ENCODE measurements at regions not wholly inside any gene's neighbourhood (a gene's known extent, or its start where the extent isn't known, plus 50 kb on each side); places are given as distances from the start of the nearest gene placed in this dataset.

GRCh38 chr3:168333410-168333935 is 237.7 kb upstream of the GOLIM4 start:
- no peak overlapping the region for H2BK120ac ChIP-seq (ENCODE audit: low read depth, low read length)
- H3K79me1 ChIP-seq (ENCODE audit: low read length), result no peaks in the 10 kb centered on the region
- H3K4me1 ChIP-seq (ENCODE audit: control insufficient read depth, low read depth, low read length), result peaks cover 8% of the 10 kb centered on the region
- H3K4me2 ChIP-seq (ENCODE audit: low read length), result no peak overlapping the region
- H3K18ac ChIP-seq (ENCODE audit: low read length), result no peak overlapping the region
- no peak overlapping the region for H3K4me3 ChIP-seq (ENCODE audit: low read length)
- no peaks in the 10 kb centered on the region for H3K36me3 ChIP-seq (ENCODE audit: control insufficient read depth, insufficient read depth, low read length)
- no peak overlapping the region for H3K23ac ChIP-seq (ENCODE audit: low read length)
- no peak overlapping the region for H3K56ac ChIP-seq (ENCODE audit: low read length)
- no peak overlapping the region for H2BK5ac ChIP-seq (ENCODE audit: low read length)
- H2AK5ac ChIP-seq (ENCODE audit: low read length), result no peak overlapping the region
- no peak overlapping the region for H3K9ac ChIP-seq (ENCODE audit: low read length)
- H4K5ac ChIP-seq (ENCODE audit: low read length), result no peak overlapping the region
- H2BK15ac ChIP-seq (replicated peaks; ENCODE audit: low read depth), result no peak overlapping the region
- no peak overlapping the region for H3K27ac ChIP-seq (ENCODE audit: low read depth, low read length)
- peak overlapping the region; percentile 30 for H4K8ac ChIP-seq (ENCODE audit: low read depth, low read length)
- no peak overlapping the region for H3K4ac ChIP-seq (ENCODE audit: low read depth, low read length)
- no peak for DNase-seq
- H3K79me2 ChIP-seq (ENCODE audit: control insufficient read depth, insufficient read depth, low read length), result no peaks in the 10 kb centered on the region
- no peaks in the 10 kb centered on the region for H3K27me3 ChIP-seq (ENCODE audit: insufficient read depth, low read length, poor library complexity)

GRCh38 chr3:168331756-168332155 is 236.0 kb upstream of the GOLIM4 start:
- Histone ChIP-seq H4K5ac (ENCODE audit: low read length) (no peak overlapping the region), H3K23ac (ENCODE audit: low read length) (no peak overlapping the region), H2BK15ac (replicated peaks; ENCODE audit: low read depth) (no peak overlapping the region), H2AK5ac (ENCODE audit: low read length) (no peak overlapping the region), H3K56ac (ENCODE audit: low read length) (no peak overlapping the region), H3K4me2 (ENCODE audit: low read length) (no peak overlapping the region), H3K36me3 (ENCODE audit: control insufficient read depth, insufficient read depth, low read length) (no peaks in the 10 kb centered on the region), H3K79me2 (ENCODE audit: control insufficient read depth, insufficient read depth, low read length) (no peaks in the 10 kb centered on the region), H2BK120ac (ENCODE audit: low read depth, low read length) (no peak overlapping the region), H3K4ac (ENCODE audit: low read depth, low read length) (no peak overlapping the region), H4K8ac (ENCODE audit: low read depth, low read length) (no peak overlapping the region), H3K27me3 (ENCODE audit: insufficient read depth, low read length, poor library complexity) (no peaks in the 10 kb centered on the region), H3K4me1 (ENCODE audit: control insufficient read depth, low read depth, low read length) (peaks cover 5% of the 10 kb centered on the region), H3K79me1 (ENCODE audit: low read length) (no peaks in the 10 kb centered on the region), H2BK5ac (ENCODE audit: low read length) (no peak overlapping the region), H3K18ac (ENCODE audit: low read length) (no peak overlapping the region), H3K4me3 (ENCODE audit: low read length) (no peak overlapping the region), H3K27ac (ENCODE audit: low read depth, low read length) (no peak overlapping the region), H3K9ac (ENCODE audit: low read length) (no peak overlapping the region)
- no CpG with 5 or more reads among the region's 3 CpGs for WGBS (ENCODE audit: extremely low coverage, insufficient coverage, low lambda C conversion rate)
- no peak for DNase-seq

GRCh38 chr3:168330983-168331382 is 235.3 kb upstream of the GOLIM4 start:
- Histone ChIP-seq H4K5ac (ENCODE audit: low read length) (no peak overlapping the region), H3K4ac (ENCODE audit: low read depth, low read length) (no peak overlapping the region), H3K79me1 (ENCODE audit: low read length) (no peaks in the 10 kb centered on the region), H3K27ac (ENCODE audit: low read depth, low read length) (no peak overlapping the region), H3K18ac (ENCODE audit: low read length) (no peak overlapping the region), H3K4me1 (ENCODE audit: control insufficient read depth, low read depth, low read length) (peaks cover 2% of the 10 kb centered on the region), H3K36me3 (ENCODE audit: control insufficient read depth, insufficient read depth, low read length) (no peaks in the 10 kb centered on the region), H3K4me3 (ENCODE audit: low read length) (no peak overlapping the region), H2BK5ac (ENCODE audit: low read length) (no peak overlapping the region), H4K8ac (ENCODE audit: low read depth, low read length) (no peak overlapping the region), H3K4me2 (ENCODE audit: low read length) (no peak overlapping the region), H3K9ac (ENCODE audit: low read length) (no peak overlapping the region), H2BK120ac (ENCODE audit: low read depth, low read length) (no peak overlapping the region), H2AK5ac (ENCODE audit: low read length) (no peak overlapping the region), H3K23ac (ENCODE audit: low read length) (no peak overlapping the region), H3K27me3 (ENCODE audit: insufficient read depth, low read length, poor library complexity) (no peaks in the 10 kb centered on the region), H3K79me2 (ENCODE audit: control insufficient read depth, insufficient read depth, low read length) (no peaks in the 10 kb centered on the region), H2BK15ac (replicated peaks; ENCODE audit: low read depth) (no peak overlapping the region), H3K56ac (ENCODE audit: low read length) (no peak overlapping the region)
- DNase-seq, result peak; percentile 58
- WGBS (ENCODE audit: extremely low coverage, insufficient coverage, low lambda C conversion rate), result no CpG with 5 or more reads among the region's 3 CpGs

- Histone ChIP-seq H3K79me1 (ENCODE audit: low read length) (no peaks in the 10 kb centered on the region), H3K4ac (ENCODE audit: low read depth, low read length) (no peak overlapping the region), H3K4me1 (ENCODE audit: control insufficient read depth, low read depth, low read length) (no peaks in the 10 kb centered on the region), H3K56ac (ENCODE audit: low read length) (no peak overlapping the region), H2BK120ac (ENCODE audit: low read depth, low read length) (no peak overlapping the region), H3K4me3 (ENCODE audit: low read length) (no peak overlapping the region), H3K9ac (ENCODE audit: low read length) (no peak overlapping the region), H3K23ac (ENCODE audit: low read length) (no peak overlapping the region), H3K4me2 (ENCODE audit: low read length) (no peak overlapping the region), H4K8ac (ENCODE audit: low read depth, low read length) (no peak overlapping the region), H2BK5ac (ENCODE audit: low read length) (no peak overlapping the region), H3K79me2 (ENCODE audit: control insufficient read depth, insufficient read depth, low read length) (no peaks in the 10 kb centered on the region), H3K27me3 (ENCODE audit: insufficient read depth, low read length, poor library complexity) (no peaks in the 10 kb centered on the region), H3K27ac (ENCODE audit: low read depth, low read length) (no peak overlapping the region), H2BK15ac (replicated peaks; ENCODE audit: low read depth) (no peak overlapping the region), H3K18ac (ENCODE audit: low read length) (no peak overlapping the region), H3K36me3 (ENCODE audit: control insufficient read depth, insufficient read depth, low read length) (no peaks in the 10 kb centered on the region), H4K5ac (ENCODE audit: low read length) (no peak overlapping the region), H2AK5ac (ENCODE audit: low read length) (no peak overlapping the region)
- no CpG with 5 or more reads among the region's 1 CpG for WGBS (ENCODE audit: extremely low coverage, insufficient coverage, low lambda C conversion rate)
- no peak for DNase-seq
Observed at GRCh38 chr3:168327856-168328255, 232.1 kb upstream of the GOLIM4 start.

- Histone ChIP-seq H3K79me1 (ENCODE audit: low read length) (no peaks in the 10 kb centered on the region), H4K5ac (ENCODE audit: low read length) (no peak overlapping the region), H2AK5ac (ENCODE audit: low read length) (no peak overlapping the region), H3K23ac (ENCODE audit: low read length) (no peak overlapping the region), H3K18ac (ENCODE audit: low read length) (no peak overlapping the region), H3K27ac (ENCODE audit: low read depth, low read length) (no peak overlapping the region), H3K79me2 (ENCODE audit: control insufficient read depth, insufficient read depth, low read length) (no peaks in the 10 kb centered on the region), H4K8ac (ENCODE audit: low read depth, low read length) (no peak overlapping the region), H3K56ac (ENCODE audit: low read length) (no peak overlapping the region), H3K4me1 (ENCODE audit: control insufficient read depth, low read depth, low read length) (no peaks in the 10 kb centered on the region), H3K9ac (ENCODE audit: low read length) (no peak overlapping the region), H2BK15ac (replicated peaks; ENCODE audit: low read depth) (peak overlapping the region; percentile 85), H3K4me3 (ENCODE audit: low read length) (no peak overlapping the region), H2BK5ac (ENCODE audit: low read length) (no peak overlapping the region), H3K4ac (ENCODE audit: low read depth, low read length) (no peak overlapping the region), H3K36me3 (ENCODE audit: control insufficient read depth, insufficient read depth, low read length) (no peaks in the 10 kb centered on the region), H3K4me2 (ENCODE audit: low read length) (no peak overlapping the region), H2BK120ac (ENCODE audit: low read depth, low read length) (no peak overlapping the region), H3K27me3 (ENCODE audit: insufficient read depth, low read length, poor library complexity) (no peaks in the 10 kb centered on the region)
- DNase-seq, result no peak
Observed at GRCh38 chr3:168325684-168326083, 230.0 kb upstream of the GOLIM4 start.

- Histone ChIP-seq H2BK120ac (ENCODE audit: low read depth, low read length) (no peak overlapping the region), H3K27me3 (ENCODE audit: insufficient read depth, low read length, poor library complexity) (no peaks in the 10 kb centered on the region), H3K79me2 (ENCODE audit: control insufficient read depth, insufficient read depth, low read length) (no peaks in the 10 kb centered on the region), H3K27ac (ENCODE audit: low read depth, low read length) (no peak overlapping the region), H3K56ac (ENCODE audit: low read length) (no peak overlapping the region), H3K4me1 (ENCODE audit: control insufficient read depth, low read depth, low read length) (no peaks in the 10 kb centered on the region), H2BK5ac (ENCODE audit: low read length) (no peak overlapping the region), H3K23ac (ENCODE audit: low read length) (no peak overlapping the region), H2AK5ac (ENCODE audit: low read length) (no peak overlapping the region), H3K9ac (ENCODE audit: low read length) (no peak overlapping the region), H3K4me3 (ENCODE audit: low read length) (no peak overlapping the region), H3K4ac (ENCODE audit: low read depth, low read length) (no peak overlapping the region), H4K8ac (ENCODE audit: low read depth, low read length) (no peak overlapping the region), H4K5ac (ENCODE audit: low read length) (no peak overlapping the region), H3K18ac (ENCODE audit: low read length) (no peak overlapping the region), H2BK15ac (replicated peaks; ENCODE audit: low read depth) (no peak overlapping the region), H3K4me2 (ENCODE audit: low read length) (no peak overlapping the region), H3K36me3 (ENCODE audit: control insufficient read depth, insufficient read depth, low read length) (no peaks in the 10 kb centered on the region), H3K79me1 (ENCODE audit: low read length) (no peaks in the 10 kb centered on the region)
- WGBS (ENCODE audit: extremely low coverage, insufficient coverage, low lambda C conversion rate), result no CpG with 5 or more reads among the region's 4 CpGs
- no peak for DNase-seq
Observed at GRCh38 chr3:168322941-168323340, 227.2 kb upstream of the GOLIM4 start.

Data from mesendoderm (in vitro differentiated cells).